HG02884 (cell line): ENCODE measurements at regions not wholly inside any gene's neighbourhood (a gene's known extent, or its start where the extent isn't known, plus 50 kb on each side); places are given as distances from the start of the nearest gene placed in this dataset.

Experiments
- ATAC-seq: cut with Tn5 transposase; IDR thresholded peaks from one replicate; pipeline ENCODE4 v1.9.1; 2021; ENCODE audit warnings: mild to moderate bottlenecking, moderate library complexity; ENCODE audit not compliant: unreplicated experiment

DNA sequence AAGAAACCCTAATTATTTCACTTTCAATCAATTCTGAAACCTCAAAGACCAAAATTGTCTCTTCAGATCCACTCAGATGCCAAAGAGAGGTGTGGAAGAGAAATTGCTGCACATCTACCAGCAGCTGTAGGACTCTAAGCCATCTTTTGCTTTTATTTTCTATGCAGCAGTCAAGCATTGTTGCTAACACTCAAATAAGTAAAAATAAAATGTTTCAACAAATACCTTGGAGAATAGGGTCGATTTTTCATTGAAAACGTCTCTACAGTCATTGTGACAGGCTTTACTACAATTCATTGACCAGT lies 66.4 kb upstream of the CFAP20DC start:
- ATAC-seq = no peak

DNA sequence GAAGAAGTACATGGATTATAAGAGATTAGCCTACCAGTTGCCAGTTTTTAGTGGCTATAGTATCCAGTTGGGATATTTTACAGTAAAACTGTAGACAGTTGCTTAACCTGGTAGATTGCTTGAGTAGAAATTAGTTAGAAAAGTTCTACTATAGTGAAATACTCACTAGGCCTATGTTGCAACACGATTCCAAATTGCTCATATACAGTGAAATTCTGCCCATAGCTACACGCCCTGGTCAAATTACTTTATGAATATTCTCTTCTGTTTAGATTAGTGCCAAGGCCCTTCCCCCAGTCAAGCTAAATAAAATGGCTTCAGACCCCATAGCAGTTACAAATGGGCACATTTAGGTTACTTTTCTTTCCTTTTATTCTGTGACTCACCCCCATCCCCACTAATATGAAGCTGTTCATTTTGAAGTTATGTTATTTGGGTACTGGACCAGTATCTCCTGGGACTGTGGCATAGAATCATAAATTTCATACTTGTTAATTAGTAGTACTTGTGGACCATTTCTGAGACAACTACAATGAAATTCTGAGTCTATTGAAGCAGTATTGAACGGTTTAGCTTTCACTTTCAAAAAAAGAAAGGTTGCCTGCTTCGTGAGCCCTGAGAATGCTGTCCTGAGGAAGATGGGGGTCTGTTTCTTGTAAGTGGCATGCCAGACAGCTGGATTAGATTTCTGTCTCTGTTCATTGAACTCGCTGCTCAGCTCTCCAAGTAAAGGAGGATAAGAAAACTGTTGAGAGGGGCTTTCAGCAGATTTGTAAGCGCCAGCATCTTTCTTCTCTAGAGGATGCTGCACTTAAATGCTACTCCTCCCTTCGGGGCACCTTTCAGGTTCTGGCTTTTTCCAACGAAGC lies 65.8 kb upstream of the CFAP20DC start:
- ATAC-seq = no peak

DNA sequence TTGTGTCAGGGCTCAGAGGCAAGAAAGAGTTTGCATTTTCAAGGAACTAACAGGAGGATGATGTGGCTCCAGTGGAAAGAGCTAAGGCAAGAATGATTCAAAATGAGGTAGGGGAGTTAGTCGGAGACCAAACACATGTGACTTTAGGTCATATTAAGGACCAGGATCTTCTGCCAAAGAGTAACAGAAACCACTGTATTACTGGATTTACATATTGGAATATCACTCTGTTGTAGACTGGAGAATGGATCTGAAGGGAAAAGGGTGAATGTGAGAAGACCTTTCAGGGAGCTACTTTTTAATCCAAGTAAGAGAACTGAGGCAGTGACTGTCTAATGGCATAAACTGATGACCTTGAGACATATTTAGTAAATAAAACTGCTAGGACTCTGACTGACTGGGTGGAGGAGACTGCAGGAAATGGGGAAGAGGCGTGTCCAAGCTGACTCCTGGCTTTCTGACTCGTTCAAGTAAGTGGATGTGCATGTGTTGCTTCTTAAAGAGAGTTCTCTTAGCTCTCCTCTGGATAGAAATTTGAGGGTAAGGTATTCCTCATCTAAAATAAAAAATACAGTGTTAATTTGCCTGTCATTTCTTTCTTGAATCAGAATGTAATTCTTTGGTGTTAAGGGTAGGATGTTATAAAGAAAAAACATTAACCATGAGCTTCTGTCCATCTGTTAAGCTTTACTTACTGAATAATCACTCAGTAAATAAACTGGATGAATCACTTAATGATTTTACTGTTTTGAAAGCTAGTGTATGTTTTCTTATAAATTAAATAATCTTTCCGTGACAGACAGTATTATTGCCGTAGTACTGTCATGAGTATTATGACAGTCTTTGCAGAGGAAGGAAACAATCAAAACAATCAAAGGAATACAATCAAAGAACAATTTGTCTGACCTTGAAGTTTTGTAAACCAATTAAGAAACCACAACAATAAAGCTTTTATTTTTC lies 58.3 kb upstream of the CFAP20DC start:
- ATAC-seq = no peak

DNA sequence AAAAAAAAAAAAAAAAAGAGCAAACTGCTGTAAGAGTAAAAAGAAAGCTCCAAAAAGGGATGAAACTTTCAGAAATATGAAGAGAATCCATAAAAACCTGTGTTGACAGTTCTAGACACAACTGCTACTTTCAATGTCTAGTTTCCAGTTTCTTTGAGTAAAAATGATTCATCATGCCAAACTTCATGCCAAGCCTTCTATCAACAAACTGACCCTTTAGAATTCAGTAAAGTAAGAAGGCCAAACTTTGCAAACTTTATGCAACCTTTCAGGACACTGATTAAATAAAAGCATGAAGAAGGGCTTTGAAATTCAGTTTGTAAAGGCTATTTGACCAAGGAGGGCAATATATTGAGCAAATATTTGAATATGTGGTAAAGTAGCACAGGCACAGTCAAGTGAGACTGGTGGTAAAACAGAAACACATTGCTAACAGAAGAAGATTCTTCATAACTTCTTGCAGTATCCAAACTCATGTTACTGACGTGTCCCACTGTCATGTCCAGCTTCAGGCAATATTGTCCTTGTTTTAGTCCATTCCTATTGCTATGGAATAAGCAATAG lies 56.3 kb upstream of the CFAP20DC start:
- no peak for ATAC-seq

DNA sequence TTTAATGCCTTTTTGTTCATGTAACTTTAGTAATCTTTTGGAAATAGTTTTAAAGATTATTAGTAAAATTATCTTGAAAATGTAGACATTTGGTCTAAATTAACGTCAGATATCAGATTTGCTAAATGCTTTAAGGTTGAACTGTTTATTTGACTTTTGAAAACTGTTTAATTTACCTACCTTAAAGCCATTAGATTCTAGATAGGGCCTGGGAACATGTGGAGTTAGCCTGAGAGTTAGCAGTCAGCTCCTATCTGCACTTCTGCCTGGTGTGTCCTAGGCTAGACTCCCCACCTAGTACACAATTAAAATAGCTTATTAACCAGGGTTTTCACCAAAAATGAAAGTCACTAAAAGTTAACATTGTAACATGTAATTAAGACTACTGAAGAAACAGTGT lies 53.7 kb upstream of the CFAP20DC start:
- ATAC-seq = no peak

DNA sequence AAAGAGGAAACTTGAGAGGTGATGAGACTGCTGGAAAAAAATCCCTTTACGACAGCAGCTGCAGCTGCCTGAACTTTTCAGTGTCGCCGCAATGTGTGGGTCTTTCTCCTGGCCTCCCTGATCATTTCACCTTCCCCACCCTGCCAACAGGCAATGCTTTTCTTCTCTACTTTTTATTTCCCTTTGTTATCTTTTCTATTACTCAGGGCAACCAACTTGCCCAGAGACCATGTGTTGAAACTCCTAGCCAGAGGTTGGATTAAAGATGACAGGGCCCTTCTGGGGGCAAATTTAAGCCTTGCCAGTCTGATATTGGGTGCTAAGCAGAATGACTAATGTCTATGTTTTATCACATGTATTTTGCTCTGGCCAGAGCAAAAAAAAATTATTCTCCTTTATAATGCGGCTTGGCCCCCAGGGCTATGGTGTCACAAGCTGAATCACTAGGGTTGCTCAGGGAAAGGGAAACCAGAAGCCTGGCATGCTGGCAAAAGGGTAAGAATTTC lies 51.5 kb upstream of the CFAP20DC start:
- ATAC-seq = no peak
